Lower lobe of right lung (tissue), 2 donors: ENCODE measurements at regions not wholly inside any gene's neighbourhood (a gene's known extent, or its start where the extent isn't known, plus 50 kb on each side); places are given as distances from the start of the nearest gene placed in this dataset.

Experiments used
- ATAC-seq, 2 donors: fragments of 200-7000 bp; cut with Tn5 transposase; one replicate each; pipeline ENCODE4 v1.9.1; 2020 to 2022; ENCODE audit warnings: mild to moderate bottlenecking in 2 of 2, moderate library complexity in 2 of 2
- DNase-seq: peaks from one replicate; pipeline ENCODE4 v3.0.0-alpha.2; 2020
- H3K27ac ChIP-seq: fragments of 200-600 bp; one replicate; pipeline ENCODE4 v1.8.0; 2022
- H3K27me3 ChIP-seq: fragments of 200-600 bp; one replicate; pipeline ENCODE4 v1.8.0; 2022; ENCODE audit warnings: low read depth
- H3K36me3 ChIP-seq: fragments of 200-600 bp; one replicate; pipeline ENCODE4 v1.8.0; 2022; ENCODE audit warnings: mild to moderate bottlenecking
- H3K4me1 ChIP-seq: fragments of 200-600 bp; one replicate; pipeline ENCODE4 v1.8.0; 2022
- H3K4me3 ChIP-seq: fragments of 200-600 bp; one replicate; pipeline ENCODE4 v1.8.0; 2022; ENCODE audit warnings: mild to moderate bottlenecking
- H3K9me3 ChIP-seq: fragments of 200-600 bp; one replicate; pipeline ENCODE4 v1.8.0; 2022
- CTCF ChIP-seq: fragments of 200-600 bp; IDR thresholded peaks from one replicate; pipeline ENCODE4 v1.8.0; 2022; ENCODE audit warnings: antibody characterized with exemption, mild to moderate bottlenecking
- intact Hi-C: fragments of 100-400 bp; cut with DNase I; formaldehyde crosslinking; loops from one replicate; pipeline ENCODE4 v1.11.0; 2022
- donor health status: DM: no; HTN: yes; CAD: no; lungs with severe emphysema.

- ATAC-seq (no peak), DNase-seq (no peak)
- Histone ChIP-seq H3K36me3 (no peaks in the 10 kb centered on the region), H3K27ac (no peak overlapping the region), H3K4me3 (no peak overlapping the region), H3K9me3 (peaks cover 4% of the 10 kb centered on the region), H3K4me1 (no peaks in the 10 kb centered on the region), H3K27me3 (no peaks in the 10 kb centered on the region)
- TF ChIP-seq CTCF, result no peak
- intact Hi-C loops, result no loop called here
Measured at GRCh38 chr5:24854350-24854749, 209.6 kb upstream of the CDH10 start.

GRCh38 chr5:24850926-24851486 lies 206.2 kb upstream of the CDH10 start:
- Histone ChIP-seq H3K4me1 (no peaks in the 10 kb centered on the region), H3K27me3 (no peaks in the 10 kb centered on the region), H3K36me3 (no peaks in the 10 kb centered on the region), H3K27ac (no peak overlapping the region), H3K9me3 (peaks cover 4% of the 10 kb centered on the region), H3K4me3 (no peak overlapping the region)
- ATAC-seq, result no peak
- intact Hi-C loops, result no loop called here
- no peak for DNase-seq
- no peak for TF ChIP-seq CTCF

- H3K4me1 ChIP-seq, result no peaks in the 10 kb centered on the region
- ATAC-seq, result no peak
- TF ChIP-seq CTCF, result no peak
- H3K4me3 ChIP-seq, result no peak overlapping the region
- intact Hi-C loops, result no loop called here
- H3K27ac ChIP-seq, result no peak overlapping the region
- H3K36me3 ChIP-seq, result no peaks in the 10 kb centered on the region
- peaks cover 4% of the 10 kb centered on the region for H3K9me3 ChIP-seq
- no peaks in the 10 kb centered on the region for H3K27me3 ChIP-seq
- no peak for DNase-seq
Measured at GRCh38 chr5:24849210-24849609, 204.4 kb upstream of the CDH10 start.

GRCh38 chr5:24831989-24832388 lies 187.2 kb upstream of the CDH10 start:
- no peak for TF ChIP-seq CTCF
- DNase-seq (no peak), ATAC-seq (no peak)
- Histone ChIP-seq H3K27me3 (no peaks in the 10 kb centered on the region), H3K4me1 (no peaks in the 10 kb centered on the region), H3K36me3 (no peaks in the 10 kb centered on the region), H3K4me3 (no peak overlapping the region), H3K27ac (no peak overlapping the region), H3K9me3 (no peaks in the 10 kb centered on the region)
- intact Hi-C loops, result no loop called here

GRCh38 chr5:24823625-24824024 lies 178.8 kb upstream of the CDH10 start:
- no peaks in the 10 kb centered on the region for H3K4me1 ChIP-seq
- H3K9me3 ChIP-seq, result no peaks in the 10 kb centered on the region
- H3K27ac ChIP-seq, result no peak overlapping the region
- H3K4me3 ChIP-seq, result no peak overlapping the region
- intact Hi-C loops, result no loop called here
- DNase-seq (no peak), ATAC-seq (peak in 1 of 2 donors; percentile 12)
- H3K27me3 ChIP-seq, result no peaks in the 10 kb centered on the region
- no peak for TF ChIP-seq CTCF
- no peaks in the 10 kb centered on the region for H3K36me3 ChIP-seq

- H3K36me3 ChIP-seq, result no peaks in the 10 kb centered on the region
- TF ChIP-seq CTCF, result no peak
- H3K9me3 ChIP-seq, result no peaks in the 10 kb centered on the region
- H3K27me3 ChIP-seq, result no peaks in the 10 kb centered on the region
- no peak overlapping the region for H3K4me3 ChIP-seq
- H3K4me1 ChIP-seq, result no peaks in the 10 kb centered on the region
- DNase-seq (no peak), ATAC-seq (no peak)
- H3K27ac ChIP-seq, result no peak overlapping the region
- intact Hi-C loops, result no loop called here
Measured at GRCh38 chr5:24819841-24820240, 175.1 kb upstream of the CDH10 start.
